GM19467 (cell line): ENCODE measurements at regions not wholly inside any gene's neighbourhood (a gene's known extent, or its start where the extent isn't known, plus 50 kb on each side); places are given as distances from the start of the nearest gene placed in this dataset.

Source experiments
- ATAC-seq: cut with Tn5 transposase; IDR thresholded peaks from one replicate; pipeline ENCODE4 v1.9.1; 2021; ENCODE audit warnings: mild to moderate bottlenecking, moderate library complexity; ENCODE audit not compliant: unreplicated experiment

DNA sequence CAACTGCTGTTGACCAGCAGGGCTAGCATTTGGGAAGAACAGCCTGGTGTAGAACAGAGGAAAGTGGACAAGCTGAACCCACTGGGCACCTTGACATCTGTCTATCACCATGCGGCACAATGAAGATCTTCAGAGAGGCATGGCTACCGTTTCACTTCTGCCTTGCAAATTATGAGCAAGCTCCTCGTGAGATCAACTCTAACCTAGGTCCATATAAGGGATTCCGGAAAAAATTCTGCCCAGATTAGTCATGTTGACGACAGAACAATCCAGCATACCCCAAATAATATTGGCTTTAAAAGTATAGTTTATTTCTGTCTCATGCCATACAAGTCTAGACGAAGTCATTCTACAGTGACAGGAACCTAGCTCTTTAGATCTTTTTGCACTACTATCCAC, 91.6 kb upstream of the ATF7IP start:
- ATAC-seq: no peak

DNA sequence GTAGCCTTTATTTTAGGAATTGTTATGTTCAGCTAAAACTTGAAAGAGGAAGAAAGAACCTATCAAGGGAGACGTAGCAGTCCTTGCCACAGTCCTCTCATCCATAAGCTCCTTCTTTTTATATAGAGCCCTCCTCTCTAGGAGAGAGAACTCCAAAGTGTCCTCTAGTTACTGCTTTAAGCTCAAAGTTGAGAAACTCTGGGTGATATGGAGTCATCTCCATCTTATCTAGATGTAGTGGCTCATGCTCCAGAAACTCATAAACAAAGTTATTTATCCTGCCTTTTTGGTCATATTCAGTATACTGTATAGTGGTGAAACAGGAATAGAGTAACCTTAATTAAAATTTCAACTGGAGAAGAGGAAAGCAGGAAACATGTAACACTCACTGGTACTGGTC, 90.4 kb upstream of the ATF7IP start:
- ATAC-seq: no peak

DNA sequence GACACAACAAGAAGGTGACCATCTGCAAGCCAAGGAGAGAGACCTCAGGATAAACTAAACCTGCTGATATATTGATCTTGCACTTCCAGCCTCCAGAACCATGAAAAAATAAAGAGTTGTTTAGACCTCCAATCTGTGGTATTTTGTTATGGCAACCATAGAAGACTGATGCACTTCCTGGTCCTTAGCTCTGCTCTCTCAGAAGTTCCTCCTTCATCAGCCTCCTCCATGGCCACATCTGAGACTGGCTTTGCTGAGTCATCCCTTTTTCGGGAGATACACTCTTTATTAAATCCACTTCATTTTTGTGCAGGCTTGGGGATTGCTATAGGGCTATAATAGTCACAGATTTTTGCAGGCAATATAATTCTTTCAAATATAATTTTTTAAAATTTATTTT, 89.6 kb upstream of the ATF7IP start:
- no peak for ATAC-seq

DNA sequence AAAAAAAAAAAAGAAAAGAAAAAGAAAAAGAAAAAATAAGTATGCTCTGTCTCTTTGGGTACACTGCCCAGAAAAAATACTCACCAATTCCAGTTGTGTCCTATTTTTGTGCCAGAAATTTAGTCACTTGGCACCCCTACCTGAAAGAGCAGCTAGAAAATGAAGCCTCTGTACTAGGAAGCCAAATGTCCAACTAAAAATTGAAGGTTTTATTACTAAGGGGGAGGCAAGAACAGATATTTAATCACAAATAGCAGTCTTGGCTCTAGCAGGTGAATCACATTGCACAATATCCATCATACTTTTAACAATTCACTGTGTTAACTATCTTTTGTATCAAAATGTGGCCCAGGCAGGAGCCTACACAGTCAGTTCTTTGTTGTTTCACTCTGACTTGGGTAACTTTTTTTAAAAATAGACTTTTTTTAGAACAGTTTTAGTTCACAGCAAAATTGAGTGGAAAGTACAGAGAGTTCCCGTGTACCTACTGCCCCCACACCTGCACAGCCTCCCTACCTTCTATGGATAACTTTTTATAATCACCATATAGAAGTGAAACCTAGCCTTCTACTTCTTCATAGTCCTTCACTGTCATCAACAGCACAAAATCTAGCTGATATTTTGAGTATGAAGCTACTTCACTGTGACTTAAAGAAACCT, 87.1 kb upstream of the ATF7IP start:
- ATAC-seq: no peak

DNA sequence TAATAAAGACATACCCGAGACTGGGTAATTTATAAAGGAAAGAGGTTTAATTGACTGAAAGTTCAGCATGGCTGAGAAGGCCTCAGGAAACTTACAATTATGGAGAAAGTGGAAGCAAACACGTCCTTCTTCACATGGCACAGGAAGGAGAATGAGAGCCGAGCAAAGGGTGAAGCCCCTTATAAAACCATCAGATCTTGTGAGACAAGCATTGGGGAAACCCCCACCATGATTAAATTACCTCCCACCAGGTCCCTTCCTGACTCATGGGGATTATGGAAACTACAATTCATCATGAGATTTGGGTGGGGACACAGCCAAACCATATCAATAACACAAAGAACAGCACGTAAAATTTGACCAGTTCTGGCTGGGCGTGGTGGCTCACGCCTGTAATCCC, 85.6 kb upstream of the ATF7IP start:
- no peak for ATAC-seq

DNA sequence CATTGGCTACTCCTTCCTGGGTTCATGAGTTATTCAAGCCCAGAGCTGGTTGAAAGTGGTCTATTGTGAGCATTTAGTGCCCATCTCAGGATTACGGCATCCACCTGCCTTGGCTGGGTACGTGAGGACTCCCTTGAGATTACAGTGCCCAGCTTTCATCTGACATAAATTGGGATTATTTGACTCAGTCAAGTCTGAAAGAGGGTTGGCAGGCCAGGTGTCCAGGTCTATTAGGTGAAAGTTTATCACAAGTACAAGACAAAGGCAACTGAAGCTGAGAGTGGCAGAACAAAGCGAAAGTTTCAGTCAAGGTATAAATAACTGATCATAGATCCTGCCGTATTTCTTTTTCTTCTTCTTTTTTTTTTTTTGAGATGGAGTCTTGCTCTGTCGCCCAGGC, 84.6 kb upstream of the ATF7IP start:
- ATAC-seq: no peak

DNA sequence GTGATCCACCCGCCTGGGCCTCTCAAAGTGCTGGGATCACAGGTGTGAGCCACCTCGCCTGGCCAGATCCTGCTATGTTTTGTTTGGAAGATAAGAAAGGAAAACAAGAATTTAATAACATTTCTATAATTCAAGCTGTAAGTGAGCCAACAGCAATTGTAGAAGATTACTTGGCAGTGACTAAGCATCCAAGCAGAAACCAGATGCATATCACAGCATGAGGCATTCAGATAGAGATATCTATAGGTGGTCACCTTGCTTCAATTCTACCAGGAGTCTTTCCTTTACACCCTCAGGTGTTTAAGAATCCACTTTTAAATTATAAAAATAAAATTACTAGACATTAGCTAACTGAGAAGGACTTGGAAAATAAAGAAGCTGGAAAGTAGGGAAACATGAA, 83.9 kb upstream of the ATF7IP start:
- ATAC-seq: no peak

DNA sequence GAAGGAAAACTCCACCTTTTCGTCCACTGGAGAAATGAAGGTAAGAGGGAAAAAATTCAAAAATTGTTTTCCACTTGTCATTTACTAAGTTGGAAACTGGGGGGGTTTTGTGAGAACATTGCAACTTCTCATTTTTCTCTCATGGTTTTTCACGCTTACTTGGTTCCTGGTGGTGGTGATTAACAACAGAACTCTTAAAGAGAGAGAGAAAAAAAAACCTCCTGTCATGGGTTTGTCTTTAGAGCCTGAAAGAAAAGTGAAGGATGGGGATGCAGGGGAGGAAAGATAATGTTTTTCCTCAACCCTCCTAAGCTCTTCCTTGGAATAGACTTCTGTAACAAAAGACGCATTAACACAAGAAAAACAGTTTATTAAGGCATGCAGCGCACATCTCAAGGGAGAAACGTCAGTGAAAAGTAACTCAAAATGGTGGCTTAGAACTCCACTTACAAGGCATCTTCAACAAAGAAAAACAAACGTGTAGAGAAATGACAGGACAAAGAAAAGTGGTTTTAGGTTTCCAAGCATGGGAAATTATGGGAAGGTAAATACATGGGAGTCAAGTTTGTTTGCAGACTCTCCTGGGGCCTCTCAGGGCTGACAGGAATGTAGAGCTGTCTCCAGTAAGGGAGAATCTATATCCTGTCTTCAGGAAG, 81.9 kb upstream of the ATF7IP start:
- ATAC-seq: peak; percentile 47

DNA sequence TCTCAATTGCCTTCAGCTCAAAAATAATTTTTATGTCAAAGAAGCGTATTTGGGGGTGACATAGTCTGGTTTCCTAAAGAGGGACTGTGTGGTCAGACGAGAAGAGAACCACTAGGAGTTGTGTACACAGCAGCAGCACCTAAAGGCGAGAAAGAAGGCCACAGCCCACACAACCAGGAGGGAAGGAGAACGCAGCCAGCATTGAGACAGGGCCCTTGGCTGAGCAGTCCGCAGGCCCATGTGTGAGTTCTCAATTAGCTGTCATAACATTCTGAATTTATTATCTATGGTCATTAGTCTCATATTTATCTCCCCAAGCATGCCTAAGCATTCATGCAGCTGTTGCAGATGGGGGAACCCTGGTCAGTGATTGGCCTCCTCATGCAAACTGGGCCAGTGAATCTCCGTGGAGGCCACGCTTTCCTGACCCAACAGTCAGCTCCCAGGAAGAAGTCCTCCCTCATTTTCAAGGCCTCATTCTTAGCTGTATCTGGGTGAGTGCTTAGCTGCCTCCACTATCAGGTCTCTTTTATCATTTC, 81.2 kb upstream of the ATF7IP start:
- peak; percentile 44 for ATAC-seq

DNA sequence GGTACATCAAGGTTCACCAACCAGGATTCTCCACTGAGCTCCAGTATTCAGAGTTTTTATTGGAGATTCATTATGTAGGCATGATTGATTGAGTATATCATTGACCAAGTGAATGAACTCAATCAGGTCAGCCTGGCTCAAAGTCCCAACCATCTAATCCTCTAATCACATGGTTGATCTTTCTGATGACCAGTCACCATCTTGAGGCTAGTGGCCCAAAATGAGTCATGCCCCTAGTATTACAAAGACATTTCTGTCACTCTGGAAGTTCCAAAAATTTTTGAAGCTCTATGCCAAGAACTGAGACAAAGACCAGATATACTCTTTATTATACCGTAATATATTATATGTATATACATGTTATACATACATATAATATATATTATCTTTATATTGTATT, 75.9 kb upstream of the ATF7IP start:
- no peak for ATAC-seq

DNA sequence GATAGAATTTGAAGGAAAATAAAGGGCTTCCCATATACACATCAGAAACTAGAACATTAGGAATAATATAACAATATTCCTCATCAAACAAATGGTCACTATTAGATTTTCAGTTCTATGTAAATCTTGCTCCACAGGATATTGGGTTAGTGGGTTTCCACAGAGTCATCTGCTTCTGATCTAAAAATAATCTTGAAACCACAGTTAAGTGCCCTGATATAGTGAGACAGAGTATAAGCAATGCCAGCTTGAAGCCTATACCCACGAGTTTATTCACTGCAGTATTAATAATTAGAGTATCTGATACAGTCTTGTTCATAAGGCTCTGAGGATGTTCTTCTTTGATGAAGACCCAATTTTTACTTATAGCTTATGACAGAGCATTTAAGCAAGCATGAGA, 74.5 kb upstream of the ATF7IP start:
- no peak for ATAC-seq

DNA sequence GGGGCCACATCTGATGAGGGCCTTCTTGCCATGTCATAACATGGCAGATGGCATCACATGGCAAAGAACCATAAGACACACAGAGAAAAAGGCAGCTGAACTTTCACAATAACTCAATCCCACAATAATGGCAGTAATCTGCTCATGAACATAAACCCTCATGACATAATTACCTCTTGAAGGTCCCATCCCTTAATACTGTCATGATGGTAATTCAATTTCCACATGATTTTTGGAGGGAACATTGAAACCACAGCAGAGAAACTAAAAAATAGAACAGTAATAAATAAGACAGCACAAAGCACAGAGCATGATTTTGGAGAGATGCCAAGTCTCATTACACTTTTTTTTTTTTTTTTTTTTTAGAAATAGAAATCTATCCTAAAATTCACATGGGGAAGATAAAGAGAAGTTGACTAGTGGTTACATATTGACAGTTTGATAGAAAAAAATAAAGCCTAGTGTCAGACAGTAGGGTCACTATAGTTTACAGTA, 61.8 kb upstream of the ATF7IP start:
- no peak for ATAC-seq

DNA sequence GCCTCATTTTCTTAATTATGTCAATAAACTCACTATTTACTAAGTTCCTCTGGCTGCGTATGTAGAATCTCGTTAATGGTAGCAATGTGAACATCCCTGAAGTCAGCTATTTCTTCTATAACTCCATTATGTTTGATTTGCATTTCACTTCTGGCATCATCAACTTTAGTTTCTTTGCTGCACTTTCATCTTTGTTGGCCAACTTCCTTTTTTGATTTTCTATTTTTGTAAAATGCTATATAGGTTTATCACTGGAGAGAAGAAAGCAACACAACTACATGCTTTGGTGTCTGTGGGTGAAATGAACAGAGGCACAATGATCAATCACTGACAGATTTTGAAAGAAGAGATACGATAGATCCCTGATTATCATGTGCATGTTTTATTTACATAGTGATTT, 58.5 kb upstream of the ATF7IP start:
- no peak for ATAC-seq

DNA sequence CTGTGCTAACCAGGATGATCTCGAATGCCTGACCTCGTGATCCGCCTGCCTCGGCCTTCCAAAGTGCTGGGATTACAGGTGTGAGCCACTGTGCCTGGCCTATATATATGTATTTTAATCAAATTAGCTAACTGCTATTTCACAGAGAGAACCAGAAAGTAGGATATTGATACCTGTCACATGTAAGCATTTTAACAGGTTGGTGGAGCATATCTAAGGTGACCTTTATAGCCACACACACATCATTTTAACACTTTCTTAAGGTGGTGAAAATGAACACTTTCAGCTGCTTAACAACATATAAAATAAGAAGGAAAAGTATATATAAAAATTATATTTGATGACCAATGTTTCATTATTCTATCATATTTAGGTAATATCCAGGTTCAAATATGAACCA, 57.0 kb upstream of the ATF7IP start:
- no peak for ATAC-seq

DNA sequence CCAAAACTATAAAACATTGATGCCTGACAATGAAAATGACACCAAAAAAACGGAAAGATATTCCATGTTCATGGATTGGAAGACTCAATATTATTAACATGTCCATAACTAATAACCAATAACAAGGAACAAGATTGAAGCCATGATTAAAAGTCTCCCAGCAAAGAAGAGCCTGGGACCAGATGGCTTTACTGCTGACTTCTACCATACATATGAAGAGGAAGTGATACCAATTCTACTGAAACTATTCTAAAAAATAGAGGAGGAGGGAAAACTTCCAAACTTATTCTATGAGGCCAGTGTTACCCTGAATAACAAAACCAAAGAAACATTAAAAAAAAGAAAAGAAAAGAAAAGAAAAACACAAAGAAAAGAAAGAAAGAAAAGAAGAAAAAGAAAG, 54.6 kb upstream of the ATF7IP start:
- ATAC-seq: no peak

DNA sequence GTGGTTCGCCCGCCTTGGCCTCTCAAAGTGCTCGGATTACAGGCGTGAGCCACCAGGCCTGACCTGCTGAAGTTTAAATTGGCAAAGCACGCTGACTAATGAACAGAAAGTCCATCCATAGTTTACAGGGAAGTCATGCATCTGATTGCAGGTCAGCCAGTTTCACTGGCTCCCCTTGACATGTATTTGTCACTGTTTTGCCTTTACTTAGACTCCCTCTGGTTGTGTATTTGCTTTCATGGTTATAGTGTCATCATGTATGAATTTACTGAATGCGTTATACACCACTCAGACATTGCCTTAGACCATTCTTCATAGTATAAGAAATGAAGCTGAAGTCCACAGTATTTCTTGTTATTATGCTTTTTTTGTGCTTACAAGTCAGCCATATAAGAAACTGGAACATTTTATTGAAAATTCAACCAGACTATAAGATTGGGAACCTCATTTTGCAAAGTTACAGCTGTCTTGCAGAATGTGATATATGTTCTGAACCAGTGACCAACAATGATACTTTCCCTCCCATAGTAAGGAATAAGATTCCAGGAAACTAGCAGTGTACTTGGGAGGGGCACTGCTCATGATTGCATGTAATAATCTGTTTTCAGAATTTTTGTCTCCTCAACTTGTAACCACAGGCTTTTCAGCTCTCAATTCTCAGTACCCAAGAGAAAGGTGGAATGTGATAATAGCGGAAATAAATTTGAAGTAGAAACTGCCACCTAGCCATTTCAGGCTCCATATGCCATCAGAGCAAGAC, 51.9 kb upstream of the ATF7IP start:
- no peak for ATAC-seq

DNA sequence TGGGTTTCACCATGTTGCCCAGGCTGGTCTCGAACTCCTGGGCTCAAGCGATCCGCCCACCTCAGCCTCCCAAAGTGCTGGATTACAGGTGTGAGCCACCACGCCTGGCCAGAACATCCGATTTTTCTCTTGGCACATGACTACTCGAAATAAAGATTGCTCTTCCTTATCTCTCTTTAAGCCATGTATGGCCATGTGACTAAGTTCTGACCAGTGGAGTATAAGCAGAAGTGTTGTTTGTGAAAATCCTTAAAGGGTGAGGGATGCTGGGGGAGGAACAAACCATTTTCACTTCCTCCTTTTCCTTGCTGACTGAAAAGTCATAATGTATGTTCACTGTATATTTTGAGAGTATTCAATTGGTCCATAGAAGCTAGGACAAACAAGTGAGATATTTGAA, 50.7 kb upstream of the ATF7IP start:
- no peak for ATAC-seq

DNA sequence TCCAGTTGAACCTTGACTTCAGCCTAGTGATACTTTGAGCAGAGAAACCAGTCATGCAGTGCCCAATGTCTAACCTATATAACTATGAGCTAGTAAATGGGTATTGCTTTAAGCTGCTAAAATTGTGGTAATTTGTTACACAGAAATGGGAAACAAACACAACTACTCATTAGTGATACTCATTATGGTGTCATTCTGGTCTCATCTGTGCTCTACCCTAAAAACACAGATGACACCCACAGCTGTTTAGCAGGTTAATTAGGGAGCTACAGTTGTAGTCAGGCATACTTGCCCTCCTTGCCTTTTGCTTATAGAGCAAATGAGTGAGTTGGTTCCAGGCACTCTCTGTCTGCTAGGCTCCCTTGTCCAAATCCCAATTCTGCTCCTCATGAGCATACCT, 50.0 kb upstream of the ATF7IP start:
- no peak for ATAC-seq
